ENCODE measurements at regions not wholly inside any gene's neighbourhood (a gene's known extent, or its start where the extent isn't known, plus 50 kb on each side); places are given as distances from the start of the nearest gene placed in this dataset.

GRCh38 chr9:89902450-89903140, 297.8 kb downstream of the GADD45G start:
- Histone ChIP-seq H3K9ac (ENCODE audit: insufficient read depth in 1 of 2, low read length in 2 of 2) (no peak overlapping the region), H3K4me3 (no peak overlapping the region), H3K4me1 (ENCODE audit: control insufficient read depth in 5 of 5, insufficient read depth in 5 of 5, low read length in 5 of 5) (peaks cover 0 to 18% (median 11%) of the 10 kb centered on the region in 5 donors), H3K27ac (ENCODE audit: low read depth in 1 of 2, low read length in 1 of 2) (no peak overlapping the region), H3K9me3 (ENCODE audit: control insufficient read depth in 4 of 4, insufficient read depth in 3 of 4, low read length in 3 of 4) (no peaks in the 10 kb centered on the region), H3K27me3 (ENCODE audit: control insufficient read depth in 3 of 3, insufficient read depth in 3 of 3, low read length in 2 of 3) (no peaks in the 10 kb centered on the region), H3K36me3 (ENCODE audit: control insufficient read depth in 4 of 4, insufficient read depth in 4 of 4, low read length in 4 of 4) (no peaks in the 10 kb centered on the region)
- ATAC-seq (ENCODE audit: insufficient read depth, low FRiP score) = no peak
- WGBS, 2 donors = 61 to 75% methylated on average over 8 of the region's 8 CpGs
- DNase-seq = peak; percentile 72 to 93 (median 80)
- TF ChIP-seq CTCF (IDR thresholded peaks at IDR 0.05; ENCODE audit: control extremely low read depth, extremely low read depth) = no peak

GRCh38 chr9:89903141-89903475, 298.3 kb downstream of the GADD45G start:
- no peaks in the 10 kb centered on the region for H3K9me3 ChIP-seq (ENCODE audit: control insufficient read depth in 4 of 4, insufficient read depth in 3 of 4, low read length in 3 of 4)
- H3K27me3 ChIP-seq (ENCODE audit: control insufficient read depth in 3 of 3, insufficient read depth in 3 of 3, low read length in 2 of 3) = no peaks in the 10 kb centered on the region
- no peak overlapping the region for H3K27ac ChIP-seq (ENCODE audit: low read depth in 1 of 2, low read length in 1 of 2)
- DNase-seq (peak in 2 of 3 donors; percentile 32 to 45), ATAC-seq (ENCODE audit: insufficient read depth, low FRiP score) (no peak)
- H3K4me3 ChIP-seq = no peak overlapping the region
- H3K36me3 ChIP-seq (ENCODE audit: control insufficient read depth in 4 of 4, insufficient read depth in 4 of 4, low read length in 4 of 4) = no peaks in the 10 kb centered on the region
- H3K4me1 ChIP-seq (ENCODE audit: control insufficient read depth in 5 of 5, insufficient read depth in 5 of 5, low read length in 5 of 5) = peaks cover 0 to 18% (median 11%) of the 10 kb centered on the region in 5 donors
- no peak for TF ChIP-seq CTCF (IDR thresholded peaks at IDR 0.05; ENCODE audit: control extremely low read depth, extremely low read depth)
- no peak overlapping the region for H3K9ac ChIP-seq (ENCODE audit: insufficient read depth in 1 of 2, low read length in 2 of 2)
- WGBS, 2 donors = 68 to 78% methylated on average over 3 of the region's 3 CpGs

- no peak overlapping the region for H3K27ac ChIP-seq (ENCODE audit: low read depth in 1 of 2, low read length in 1 of 2)
- TF ChIP-seq CTCF (IDR thresholded peaks at IDR 0.05; ENCODE audit: control extremely low read depth, extremely low read depth) = no peak
- DNase-seq (no peak), ATAC-seq (ENCODE audit: insufficient read depth, low FRiP score) (no peak)
- no peaks in the 10 kb centered on the region for H3K9me3 ChIP-seq (ENCODE audit: control insufficient read depth in 4 of 4, insufficient read depth in 3 of 4, low read length in 3 of 4)
- WGBS, 2 donors = 89 to 93% methylated on average over 5 of the region's 5 CpGs
- no peaks in the 10 kb centered on the region for H3K36me3 ChIP-seq (ENCODE audit: control insufficient read depth in 4 of 4, insufficient read depth in 4 of 4, low read length in 4 of 4)
- no peak overlapping the region for H3K4me3 ChIP-seq
- no peaks in the 10 kb centered on the region for H3K27me3 ChIP-seq (ENCODE audit: control insufficient read depth in 3 of 3, insufficient read depth in 3 of 3, low read length in 2 of 3)
- peaks cover 0 to 18% (median 7%) of the 10 kb centered on the region in 5 donors for H3K4me1 ChIP-seq (ENCODE audit: control insufficient read depth in 5 of 5, insufficient read depth in 5 of 5, low read length in 5 of 5)
- H3K9ac ChIP-seq (ENCODE audit: insufficient read depth in 1 of 2, low read length in 2 of 2) = no peak overlapping the region
Measured at GRCh38 chr9:89905606-89906338, 301.0 kb downstream of the GADD45G start.
